Ovary (tissue), 7 donors: ENCODE measurements at regions not wholly inside any gene's neighbourhood (a gene's known extent, or its start where the extent isn't known, plus 50 kb on each side); places are given as distances from the start of the nearest gene placed in this dataset.

ENCODE experiments used
- DNase-seq, 5 donors: peaks; one replicate each; pipeline ENCODE4 v3.0.0-alpha.2; 2019 to 2020
- H3K27ac ChIP-seq, 2 donors: fragments of 200-600 bp; one replicate each; pipeline versions ENCODE4 v1.5.1 to v1.8.0; 2019 to 2022
- H3K27me3 ChIP-seq: fragments of 200-600 bp; one replicate; pipeline ENCODE4 v1.8.0; 2022
- H3K36me3 ChIP-seq: fragments of 200-600 bp; sonication (generic); one replicate; pipeline ENCODE4 v1.5.1; 2019
- H3K4me1 ChIP-seq: one replicate; pipeline ENCODE4 v1.8.1; 2013; ENCODE audit warnings: mild to moderate bottlenecking, moderate library complexity; ENCODE audit not compliant: insufficient read depth
- H3K4me3 ChIP-seq: fragments of 200-600 bp; sonication (generic); one replicate; pipeline ENCODE4 v1.5.1; 2017
- H3K9me3 ChIP-seq, 2 donors: fragments of 200-600 bp in 1 of 2; sonication (generic) in 1 of 2; one replicate each; pipeline versions ENCODE4 v1.5.1 to v1.8.1; 2013 to 2019; ENCODE audit warnings: mild to moderate bottlenecking in 1 of 2, moderate library complexity in 1 of 2
- CTCF ChIP-seq, 3 donors: fragments of 450-650 bp in 2 of 3; fragments of 200-600 bp in 1 of 3; IDR thresholded peaks; one replicate each; pipeline versions ENCODE4 v1.5.1 to v1.8.0; 2016 to 2022; ENCODE audit warnings: antibody characterized with exemption in 3 of 3, mild to moderate bottlenecking in 1 of 3
- EP300 ChIP-seq: sonication (generic); formaldehyde crosslinking; IDR thresholded peaks from one replicate; pipeline ENCODE4 v1.6.1; 2017; ENCODE audit warnings: antibody characterized with exemption
- POLR2A ChIP-seq: fragments of 450-650 bp; IDR thresholded peaks from one replicate; pipeline ENCODE4 v1.6.1; 2017; ENCODE audit warnings: antibody characterized with exemption, mild to moderate bottlenecking, moderate library complexity
- WGBS, 3 donors: extraction: QIAGEN DNeasy Blood & Tissue Kit in 1 of 3; methylation state at CpG; one replicate each; pipeline versions ENCODE4 v1.1.5 to v1.1.7; 2013 to 2017; 5-methylcytosine and 5-hydroxymethylcytosine counted together
- intact Hi-C, 4 donors: fragments of 100-400 bp; cut with DNase I; formaldehyde crosslinking; loops; one replicate each; pipeline versions ENCODE4 v1.11.0 to v1.15.1; 2022 to 2023
- donor health status: DM: no; HTN: no; CAD: no; lungs with moderate emphysema.
- donor health status: DM: no; HTN: no; CAD: no.
- donor health status: Bipolar disorder and iron deficiency.
- donor health status: DM: no; HTN: no; CAD: no.
- donor health status: DM: yes; HTN: yes; CAD: no.

DNA sequence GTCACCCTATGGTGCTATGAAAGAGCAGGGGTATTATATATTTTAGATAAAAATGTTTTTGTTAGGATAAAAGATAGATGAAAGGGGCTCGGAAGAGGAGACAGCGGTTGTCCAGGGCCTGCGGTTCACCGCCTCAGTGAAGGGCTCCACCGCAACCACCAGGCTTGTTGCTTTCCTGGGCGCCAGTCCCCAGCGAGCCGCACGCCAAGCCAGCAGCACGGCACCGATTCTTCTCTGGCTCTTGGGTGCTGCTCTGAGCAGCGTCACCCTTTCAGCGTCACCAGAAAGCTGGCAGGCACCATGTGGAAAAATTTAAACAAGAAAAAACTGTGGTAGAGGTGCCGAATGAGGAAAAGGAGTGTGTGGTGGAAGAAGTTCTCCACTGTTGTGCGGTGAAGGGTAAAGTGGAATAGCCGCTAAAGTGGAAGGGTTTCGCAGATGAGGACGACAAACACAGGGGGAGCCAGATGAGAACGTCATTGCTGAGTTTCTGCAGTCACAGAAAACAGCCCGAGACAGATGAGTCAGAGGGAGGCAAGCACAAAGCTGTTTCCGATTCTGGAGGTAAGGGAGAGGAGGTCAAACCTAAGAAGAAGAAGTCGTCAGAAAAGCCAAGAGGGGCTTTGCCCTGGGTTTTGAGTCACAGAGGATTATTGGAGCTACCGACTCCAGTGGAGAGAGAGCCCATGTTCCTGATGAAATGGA is 569.2 kb downstream of the ZBBX start:
- intact Hi-C loops, result no loop called here
- H3K4me3 ChIP-seq, result no peak overlapping the region
- H3K36me3 ChIP-seq, result no peaks in the 10 kb centered on the region
- no peak overlapping the region for H3K27ac ChIP-seq
- TF ChIP-seq EP300 (no peak), POLR2A (no peak), CTCF (IDR thresholded peaks at IDR 0.05) (no peak)
- no peaks in the 10 kb centered on the region for H3K4me1 ChIP-seq
- no peaks in the 10 kb centered on the region for H3K27me3 ChIP-seq
- 85 to 88% (median 87%) methylated on average over 23 of the region's 23 CpGs for WGBS, 3 donors
- DNase-seq, result no peak
- H3K9me3 ChIP-seq, result no peaks in the 10 kb centered on the region

GRCh38 chr3:166809520-166809919 is 570.6 kb downstream of the ZBBX start:
- Histone ChIP-seq H3K27me3 (no peaks in the 10 kb centered on the region), H3K9me3 (no peaks in the 10 kb centered on the region), H3K27ac (no peak overlapping the region), H3K4me3 (no peak overlapping the region), H3K36me3 (no peaks in the 10 kb centered on the region), H3K4me1 (no peaks in the 10 kb centered on the region)
- DNase-seq, result no peak
- WGBS, 3 donors, result 81 to 91% (median 88%) methylated on average over 4 of the region's 4 CpGs
- TF ChIP-seq EP300 (no peak), POLR2A (no peak), CTCF (IDR thresholded peaks at IDR 0.05) (no peak)
- intact Hi-C loops, result no loop called here

DNA sequence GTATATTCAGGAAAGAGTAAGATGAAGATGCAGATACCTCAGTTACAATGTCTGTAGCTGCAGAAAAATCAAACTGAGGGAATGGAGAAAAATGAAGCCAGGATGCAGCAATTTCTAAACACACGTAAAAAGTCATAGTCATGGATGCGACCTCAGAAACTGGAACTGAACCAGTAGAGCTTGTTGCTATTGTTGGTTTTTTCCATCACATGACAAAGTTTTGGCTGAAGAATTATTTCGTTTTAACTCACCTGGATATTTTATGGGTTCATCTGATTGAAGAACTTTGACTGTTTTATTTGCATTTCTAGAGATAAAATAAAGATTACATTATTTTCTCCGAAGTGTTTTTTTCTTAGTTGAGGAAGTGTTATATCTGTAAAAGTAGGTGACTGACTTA is 591.2 kb downstream of the ZBBX start:
- H3K36me3 ChIP-seq, result no peaks in the 10 kb centered on the region
- no peaks in the 10 kb centered on the region for H3K27me3 ChIP-seq
- H3K4me1 ChIP-seq, result no peaks in the 10 kb centered on the region
- DNase-seq, result no peak
- H3K9me3 ChIP-seq, result no peaks in the 10 kb centered on the region
- WGBS, 3 donors, result 78 to 81% (median 78%) methylated on average over 4 of the region's 4 CpGs
- no peak overlapping the region for H3K4me3 ChIP-seq
- H3K27ac ChIP-seq, result no peak overlapping the region
- intact Hi-C loops, result no loop called here
- no peak for TF ChIP-seq EP300
- TF ChIP-seq CTCF (IDR thresholded peaks at IDR 0.05), result no peak

DNA sequence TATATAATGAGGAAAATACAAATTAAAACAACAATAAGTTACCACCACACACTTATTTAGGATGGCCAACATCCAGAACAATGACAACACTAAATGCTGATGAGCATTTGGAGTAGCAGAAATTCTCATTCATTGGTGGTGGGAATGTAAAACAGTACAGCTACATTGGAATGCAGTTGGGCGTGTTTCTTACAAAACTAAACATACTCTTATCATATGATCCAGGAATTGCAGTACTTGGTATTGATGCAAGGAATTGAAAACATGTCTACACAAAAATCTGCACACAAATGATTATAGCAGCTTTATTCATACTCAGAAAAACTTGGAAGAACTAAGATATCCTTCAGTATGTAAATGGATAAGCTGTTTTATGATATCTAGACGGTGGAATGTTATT is 594.2 kb downstream of the ZBBX start:
- 11 to 42% (median 20%) methylated on average over 2 of the region's 2 CpGs for WGBS, 3 donors
- no peak overlapping the region for H3K4me3 ChIP-seq
- DNase-seq, result no peak
- TF ChIP-seq EP300 (no peak), POLR2A (no peak), CTCF (IDR thresholded peaks at IDR 0.05) (no peak)
- H3K9me3 ChIP-seq, result no peaks in the 10 kb centered on the region
- no peaks in the 10 kb centered on the region for H3K36me3 ChIP-seq
- H3K4me1 ChIP-seq, result no peaks in the 10 kb centered on the region
- no peak overlapping the region for H3K27ac ChIP-seq
- intact Hi-C loops, result no loop called here
- no peaks in the 10 kb centered on the region for H3K27me3 ChIP-seq
